GM12872 (cell line): ENCODE measurements at regions not wholly inside any gene's neighbourhood (a gene's known extent, or its start where the extent isn't known, plus 50 kb on each side); places are given as distances from the start of the nearest gene placed in this dataset.

ENCODE experiments used
- TF ChIP-seq, protein P1 (sequence below): IDR thresholded peaks from 3 replicates; pipeline ENCODE4 v1.5.1; 2011; ENCODE audit warnings: low read depth, mild to moderate bottlenecking, low read length, moderate library complexity; ENCODE audit not compliant: insufficient read depth

DNA sequence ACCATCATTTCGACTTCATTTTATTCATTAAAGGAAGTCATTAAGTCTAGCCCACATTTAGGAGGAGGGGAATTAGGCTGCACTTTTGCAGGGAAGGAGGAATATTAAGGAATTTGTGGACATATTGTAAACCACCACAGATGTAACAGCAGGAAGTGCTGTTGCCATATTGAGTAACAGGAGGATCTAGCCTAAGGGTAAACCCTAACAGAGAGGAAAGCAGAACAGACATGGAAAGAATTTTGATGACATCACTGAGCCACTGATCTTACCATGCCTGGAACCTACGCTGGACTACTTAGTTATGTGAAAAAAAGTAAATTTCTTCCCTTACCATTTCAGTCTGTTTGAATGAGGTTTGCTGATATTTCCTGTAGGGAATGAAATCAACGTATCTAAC lies 100.7 kb upstream of the ATF7IP start:
- TF ChIP-seq, protein P1, sequence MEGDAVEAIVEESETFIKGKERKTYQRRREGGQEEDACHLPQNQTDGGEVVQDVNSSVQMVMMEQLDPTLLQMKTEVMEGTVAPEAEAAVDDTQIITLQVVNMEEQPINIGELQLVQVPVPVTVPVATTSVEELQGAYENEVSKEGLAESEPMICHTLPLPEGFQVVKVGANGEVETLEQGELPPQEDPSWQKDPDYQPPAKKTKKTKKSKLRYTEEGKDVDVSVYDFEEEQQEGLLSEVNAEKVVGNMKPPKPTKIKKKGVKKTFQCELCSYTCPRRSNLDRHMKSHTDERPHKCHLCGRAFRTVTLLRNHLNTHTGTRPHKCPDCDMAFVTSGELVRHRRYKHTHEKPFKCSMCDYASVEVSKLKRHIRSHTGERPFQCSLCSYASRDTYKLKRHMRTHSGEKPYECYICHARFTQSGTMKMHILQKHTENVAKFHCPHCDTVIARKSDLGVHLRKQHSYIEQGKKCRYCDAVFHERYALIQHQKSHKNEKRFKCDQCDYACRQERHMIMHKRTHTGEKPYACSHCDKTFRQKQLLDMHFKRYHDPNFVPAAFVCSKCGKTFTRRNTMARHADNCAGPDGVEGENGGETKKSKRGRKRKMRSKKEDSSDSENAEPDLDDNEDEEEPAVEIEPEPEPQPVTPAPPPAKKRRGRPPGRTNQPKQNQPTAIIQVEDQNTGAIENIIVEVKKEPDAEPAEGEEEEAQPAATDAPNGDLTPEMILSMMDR = no peak

DNA sequence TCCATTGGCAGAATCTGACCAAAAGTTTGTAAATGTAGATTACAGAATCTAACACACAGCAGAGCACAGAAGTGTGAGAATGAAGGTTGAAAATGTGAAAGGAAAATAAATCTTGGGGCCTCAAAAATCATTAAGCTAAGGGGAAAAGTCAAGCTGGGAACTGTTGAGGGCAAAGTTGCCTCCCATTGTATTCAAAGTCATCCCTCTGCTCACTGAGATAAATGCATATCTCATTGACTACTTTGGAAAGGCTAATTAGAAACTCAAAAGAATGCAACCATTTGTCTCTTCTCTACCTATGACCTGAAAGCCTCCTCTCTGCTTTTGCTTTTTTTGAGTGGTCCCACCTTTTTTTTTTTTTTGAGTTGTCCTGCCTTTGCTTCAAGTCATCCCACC lies 97.4 kb upstream of the ATF7IP start:
- TF ChIP-seq, protein P1 = no peak

- TF ChIP-seq, protein P1 = no peak
These were observed 95.1 kb upstream of the ATF7IP start for GRCh38 chr12:14270392-14270791.

DNA sequence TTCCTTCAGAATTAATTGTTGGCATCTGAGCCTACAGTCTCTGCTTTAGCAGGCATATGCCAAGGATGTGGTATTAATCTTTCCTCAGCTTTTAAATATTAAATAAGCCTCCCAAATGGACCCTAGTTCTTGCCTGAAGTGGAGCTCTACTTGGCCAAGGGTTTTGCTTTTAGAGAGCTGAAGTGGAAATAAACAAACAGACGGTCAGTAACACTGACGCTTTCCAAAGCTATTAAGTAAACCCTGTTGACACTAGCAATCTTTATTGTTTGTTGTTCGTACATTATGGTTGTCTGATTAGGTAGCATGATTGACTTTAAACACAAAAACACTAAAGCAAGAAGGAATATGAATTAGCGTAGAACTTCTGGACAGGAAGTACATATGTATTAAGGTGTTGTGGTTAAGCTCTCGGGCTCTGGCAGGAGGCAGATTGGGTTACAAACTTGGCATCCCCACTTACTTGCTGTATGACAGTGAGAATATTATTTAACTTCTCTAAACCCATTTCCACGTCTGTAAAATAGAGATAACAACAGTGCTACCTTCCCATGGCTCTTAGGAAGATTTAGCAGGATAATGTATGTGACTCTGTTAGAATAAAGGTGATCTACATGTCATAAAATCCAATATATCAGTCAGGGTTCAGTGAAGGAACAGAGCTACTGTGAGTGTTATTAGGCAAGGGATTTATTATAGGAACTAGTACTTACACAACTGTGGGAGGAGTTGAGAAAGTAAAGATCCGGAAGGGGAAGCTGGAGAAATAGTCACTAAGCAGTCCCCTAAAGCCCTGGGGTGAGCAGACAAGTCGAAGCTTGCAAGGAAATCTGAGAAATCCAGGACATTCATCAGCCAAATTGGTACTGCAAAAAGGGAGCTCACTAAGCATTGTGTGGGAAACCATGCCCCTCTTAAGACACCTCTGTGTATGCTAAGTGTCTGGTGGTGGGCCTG lies 92.2 kb upstream of the ATF7IP start:
- TF ChIP-seq, protein P1 = no peak

DNA sequence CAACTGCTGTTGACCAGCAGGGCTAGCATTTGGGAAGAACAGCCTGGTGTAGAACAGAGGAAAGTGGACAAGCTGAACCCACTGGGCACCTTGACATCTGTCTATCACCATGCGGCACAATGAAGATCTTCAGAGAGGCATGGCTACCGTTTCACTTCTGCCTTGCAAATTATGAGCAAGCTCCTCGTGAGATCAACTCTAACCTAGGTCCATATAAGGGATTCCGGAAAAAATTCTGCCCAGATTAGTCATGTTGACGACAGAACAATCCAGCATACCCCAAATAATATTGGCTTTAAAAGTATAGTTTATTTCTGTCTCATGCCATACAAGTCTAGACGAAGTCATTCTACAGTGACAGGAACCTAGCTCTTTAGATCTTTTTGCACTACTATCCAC lies 91.6 kb upstream of the ATF7IP start:
- TF ChIP-seq, protein P1 = no peak

DNA sequence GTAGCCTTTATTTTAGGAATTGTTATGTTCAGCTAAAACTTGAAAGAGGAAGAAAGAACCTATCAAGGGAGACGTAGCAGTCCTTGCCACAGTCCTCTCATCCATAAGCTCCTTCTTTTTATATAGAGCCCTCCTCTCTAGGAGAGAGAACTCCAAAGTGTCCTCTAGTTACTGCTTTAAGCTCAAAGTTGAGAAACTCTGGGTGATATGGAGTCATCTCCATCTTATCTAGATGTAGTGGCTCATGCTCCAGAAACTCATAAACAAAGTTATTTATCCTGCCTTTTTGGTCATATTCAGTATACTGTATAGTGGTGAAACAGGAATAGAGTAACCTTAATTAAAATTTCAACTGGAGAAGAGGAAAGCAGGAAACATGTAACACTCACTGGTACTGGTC lies 90.4 kb upstream of the ATF7IP start:
- TF ChIP-seq, protein P1 = no peak

DNA sequence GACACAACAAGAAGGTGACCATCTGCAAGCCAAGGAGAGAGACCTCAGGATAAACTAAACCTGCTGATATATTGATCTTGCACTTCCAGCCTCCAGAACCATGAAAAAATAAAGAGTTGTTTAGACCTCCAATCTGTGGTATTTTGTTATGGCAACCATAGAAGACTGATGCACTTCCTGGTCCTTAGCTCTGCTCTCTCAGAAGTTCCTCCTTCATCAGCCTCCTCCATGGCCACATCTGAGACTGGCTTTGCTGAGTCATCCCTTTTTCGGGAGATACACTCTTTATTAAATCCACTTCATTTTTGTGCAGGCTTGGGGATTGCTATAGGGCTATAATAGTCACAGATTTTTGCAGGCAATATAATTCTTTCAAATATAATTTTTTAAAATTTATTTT lies 89.6 kb upstream of the ATF7IP start:
- TF ChIP-seq, protein P1 = no peak
